Astrocyte (in vitro differentiated cells and primary cell): ENCODE measurements at regions not wholly inside any gene's neighbourhood (a gene's known extent, or its start where the extent isn't known, plus 50 kb on each side); places are given as distances from the start of the nearest gene placed in this dataset.

Experiments used
- DNase-seq: peaks from one replicate; pipeline ENCODE4 v3.0.0-alpha.2; 2010; ENCODE audit warnings: low read depth
- FAIRE-seq: peaks from 2 replicates; lab custom pipeline; 2011; peaks lifted over from hg19 to GRCh38; lab: Jason Lieb, UNC
- H2AFZ ChIP-seq: 2 replicates; pipeline ENCODE4 v1.6.0; 2012; ENCODE audit warnings: low read depth, low read length, inconsistent platforms
- H3K27ac ChIP-seq: 2 replicates; pipeline ENCODE4 v1.5.1; 2011; ENCODE audit warnings: low read depth, low read length, inconsistent platforms
- H3K27me3 ChIP-seq: 2 replicates; pipeline ENCODE4 v1.6.0; 2011; ENCODE audit warnings: low read length, inconsistent platforms; ENCODE audit not compliant: insufficient read depth
- H3K36me3 ChIP-seq: 2 replicates; pipeline ENCODE4 v1.5.1; 2011; ENCODE audit warnings: low read length, inconsistent platforms; ENCODE audit not compliant: insufficient read depth
- H3K4me1 ChIP-seq: 2 replicates; pipeline ENCODE4 v1.5.1; 2011; ENCODE audit warnings: low read length, inconsistent platforms; ENCODE audit not compliant: insufficient read depth
- H3K4me2 ChIP-seq: 2 replicates; pipeline ENCODE4 v1.6.0; 2012; ENCODE audit warnings: low read length, inconsistent platforms
- H3K4me3 ChIP-seq: 2 replicates; pipeline ENCODE4 v1.5.1; 2011; ENCODE audit warnings: low read depth, mild to moderate bottlenecking, low read length, inconsistent platforms; ENCODE audit not compliant: insufficient read depth
- H3K79me2 ChIP-seq: 2 replicates; pipeline ENCODE4 v1.6.0; 2012; ENCODE audit warnings: mild to moderate bottlenecking, low read length, inconsistent platforms; ENCODE audit not compliant: insufficient read depth
- H3K9ac ChIP-seq: 2 replicates; pipeline ENCODE4 v1.6.0; 2012; ENCODE audit warnings: mild to moderate bottlenecking, low read length, inconsistent platforms
- H3K9me3 ChIP-seq: 2 replicates; pipeline ENCODE4 v1.5.1; 2012; ENCODE audit warnings: low read depth, mild to moderate bottlenecking, low read length, inconsistent platforms; ENCODE audit not compliant: insufficient read depth
- H4K20me1 ChIP-seq: 2 replicates; pipeline ENCODE4 v1.6.0; 2012; ENCODE audit warnings: low read length, inconsistent platforms; ENCODE audit not compliant: insufficient read depth
- H3K27ac Mint-ChIP-seq: one replicate; pipeline ENCODE4 v1.8.0; 2021; ENCODE audit warnings: mild to moderate bottlenecking, mixed read lengths; ENCODE audit not compliant: unreplicated experiment
- H3K27me3 Mint-ChIP-seq: one replicate; pipeline ENCODE4 v1.8.0; 2021; ENCODE audit warnings: low read depth, mixed read lengths; ENCODE audit not compliant: unreplicated experiment
- H3K36me3 Mint-ChIP-seq: one replicate; pipeline ENCODE4 v1.8.0; 2021; ENCODE audit warnings: low read depth, mixed read lengths; ENCODE audit not compliant: unreplicated experiment
- H3K4me1 Mint-ChIP-seq: one replicate; pipeline ENCODE4 v1.8.0; 2021; ENCODE audit warnings: low read depth, mixed read lengths; ENCODE audit not compliant: unreplicated experiment
- H3K4me3 Mint-ChIP-seq: one replicate; pipeline ENCODE4 v1.8.0; 2021; ENCODE audit warnings: mild to moderate bottlenecking, moderate library complexity, mixed read lengths; ENCODE audit not compliant: unreplicated experiment
- H3K9me3 Mint-ChIP-seq: one replicate; pipeline ENCODE4 v1.8.0; 2021; ENCODE audit warnings: mild to moderate bottlenecking, mixed read lengths; ENCODE audit not compliant: unreplicated experiment
- EZH2 ChIP-seq: IDR thresholded peaks from 2 replicates; pipeline ENCODE4 v1.6.1; 2012; ENCODE audit warnings: mild to moderate bottlenecking, low read length, inconsistent platforms; ENCODE audit not compliant: insufficient read depth
- TF ChIP-seq, protein P1 (sequence below): IDR thresholded peaks from 2 replicates; pipeline ENCODE4 v1.5.1; 2011; ENCODE audit warnings: low read depth, mild to moderate bottlenecking, inconsistent platforms, low read length, moderate library complexity; ENCODE audit not compliant: insufficient read depth

DNA sequence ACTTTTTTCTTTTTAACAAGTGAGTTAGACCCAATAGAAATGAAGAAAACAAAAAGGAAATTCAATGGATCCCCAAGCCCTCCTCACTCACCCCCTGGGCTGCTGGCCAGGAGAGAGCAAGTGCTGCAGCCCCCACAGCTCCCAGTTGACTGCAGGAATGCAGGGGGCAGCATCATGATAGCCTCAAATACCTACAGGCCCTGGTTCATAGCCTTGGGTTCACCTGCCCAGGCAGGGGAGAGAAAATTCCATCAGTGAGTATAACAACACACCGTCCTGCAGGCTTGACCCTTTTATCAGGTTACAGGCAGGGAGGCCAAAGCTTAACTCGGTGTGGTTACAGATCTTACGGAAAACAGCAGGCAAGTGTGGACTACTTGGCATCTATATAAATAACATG, 76.3 kb downstream of the PHLDA1 start:
- no peak overlapping the region for H3K4me3 ChIP-seq
- H3K27ac Mint-ChIP-seq = no peak overlapping the region
- H3K9me3 Mint-ChIP-seq = no peaks in the 10 kb centered on the region
- H3K9ac ChIP-seq = no peak overlapping the region
- no peaks in the 10 kb centered on the region for H3K27me3 ChIP-seq
- no peaks in the 10 kb centered on the region for H3K36me3 Mint-ChIP-seq
- no peak for DNase-seq
- H2AFZ ChIP-seq = no peak overlapping the region
- H3K79me2 ChIP-seq = no peaks in the 10 kb centered on the region
- H3K27ac ChIP-seq = no peak overlapping the region
- H3K9me3 ChIP-seq = no peaks in the 10 kb centered on the region
- no peaks in the 10 kb centered on the region for H4K20me1 ChIP-seq
- peaks cover 32% of the 10 kb centered on the region for H3K4me1 ChIP-seq
- no peak overlapping the region for H3K4me3 Mint-ChIP-seq
- TF ChIP-seq, protein P1, sequence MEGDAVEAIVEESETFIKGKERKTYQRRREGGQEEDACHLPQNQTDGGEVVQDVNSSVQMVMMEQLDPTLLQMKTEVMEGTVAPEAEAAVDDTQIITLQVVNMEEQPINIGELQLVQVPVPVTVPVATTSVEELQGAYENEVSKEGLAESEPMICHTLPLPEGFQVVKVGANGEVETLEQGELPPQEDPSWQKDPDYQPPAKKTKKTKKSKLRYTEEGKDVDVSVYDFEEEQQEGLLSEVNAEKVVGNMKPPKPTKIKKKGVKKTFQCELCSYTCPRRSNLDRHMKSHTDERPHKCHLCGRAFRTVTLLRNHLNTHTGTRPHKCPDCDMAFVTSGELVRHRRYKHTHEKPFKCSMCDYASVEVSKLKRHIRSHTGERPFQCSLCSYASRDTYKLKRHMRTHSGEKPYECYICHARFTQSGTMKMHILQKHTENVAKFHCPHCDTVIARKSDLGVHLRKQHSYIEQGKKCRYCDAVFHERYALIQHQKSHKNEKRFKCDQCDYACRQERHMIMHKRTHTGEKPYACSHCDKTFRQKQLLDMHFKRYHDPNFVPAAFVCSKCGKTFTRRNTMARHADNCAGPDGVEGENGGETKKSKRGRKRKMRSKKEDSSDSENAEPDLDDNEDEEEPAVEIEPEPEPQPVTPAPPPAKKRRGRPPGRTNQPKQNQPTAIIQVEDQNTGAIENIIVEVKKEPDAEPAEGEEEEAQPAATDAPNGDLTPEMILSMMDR = no peak
- no peak for TF ChIP-seq EZH2
- no peak overlapping the region for H3K4me2 ChIP-seq
- peaks cover 29% of the 10 kb centered on the region for H3K4me1 Mint-ChIP-seq
- no peak for FAIRE-seq
- H3K27me3 Mint-ChIP-seq = no peaks in the 10 kb centered on the region
- H3K36me3 ChIP-seq = no peaks in the 10 kb centered on the region

DNA sequence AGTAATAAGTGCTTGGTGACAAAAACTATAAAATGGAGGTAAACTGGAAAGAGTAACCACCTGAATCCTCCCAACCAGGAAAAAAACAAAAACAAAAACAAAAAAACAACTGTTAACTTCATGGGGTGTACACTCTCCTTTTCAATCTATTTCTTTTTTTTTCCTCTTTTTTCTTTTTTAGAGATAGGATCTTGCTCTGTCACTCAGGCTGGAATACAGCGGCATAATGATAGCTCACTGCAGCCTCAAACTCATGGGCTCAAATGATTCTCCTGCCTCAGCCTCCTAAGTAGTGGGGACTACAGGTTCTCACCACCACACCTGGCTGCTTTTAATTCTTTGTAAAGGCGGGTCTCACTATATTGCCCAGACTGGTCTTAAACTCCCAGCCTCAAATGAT, 76.8 kb downstream of the PHLDA1 start:
- Mint-ChIP-seq H3K4me1 (peaks cover 28% of the 10 kb centered on the region), H3K9me3 (no peaks in the 10 kb centered on the region), H3K27me3 (no peaks in the 10 kb centered on the region), H3K4me3 (no peak overlapping the region), H3K36me3 (no peaks in the 10 kb centered on the region), H3K27ac (peak overlapping the region; percentile 100)
- no peak overlapping the region for H3K4me3 ChIP-seq
- no peaks in the 10 kb centered on the region for H3K36me3 ChIP-seq
- H3K4me2 ChIP-seq = no peak overlapping the region
- H3K4me1 ChIP-seq = peaks cover 32% of the 10 kb centered on the region
- no peaks in the 10 kb centered on the region for H3K27me3 ChIP-seq
- H3K79me2 ChIP-seq = no peaks in the 10 kb centered on the region
- H3K9ac ChIP-seq = peak overlapping the region; percentile 46
- no peak overlapping the region for H2AFZ ChIP-seq
- FAIRE-seq (no peak), DNase-seq (no peak)
- no peaks in the 10 kb centered on the region for H4K20me1 ChIP-seq
- no peak for TF ChIP-seq EZH2
- TF ChIP-seq, protein P1 = no peak
- H3K9me3 ChIP-seq = no peaks in the 10 kb centered on the region
- peak overlapping the region; percentile 93 for H3K27ac ChIP-seq

DNA sequence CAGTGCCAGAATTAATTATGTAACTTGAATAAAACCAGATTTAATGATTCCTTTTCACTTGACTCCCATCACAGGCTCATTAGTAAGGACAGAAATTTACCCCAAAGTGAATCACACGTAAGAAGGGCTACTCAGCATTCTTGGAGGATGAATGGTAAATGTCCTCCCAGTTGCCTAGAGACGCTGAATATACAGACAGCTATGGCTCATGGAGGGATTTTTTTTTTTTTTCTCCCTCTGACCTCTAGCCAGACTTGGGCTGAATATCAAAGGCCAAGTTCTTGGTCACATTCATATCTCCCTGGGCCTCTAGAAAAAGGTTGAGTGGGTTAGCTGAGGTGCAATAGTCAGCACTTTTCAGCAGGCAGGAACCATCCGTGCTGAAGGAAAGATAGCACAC, 77.5 kb downstream of the PHLDA1 start:
- Histone ChIP-seq H3K4me3 (no peak overlapping the region), H3K27ac (peak overlapping the region; percentile 93), H3K9ac (peak overlapping the region; percentile 71), H4K20me1 (no peaks in the 10 kb centered on the region), H3K4me1 (peaks cover 28% of the 10 kb centered on the region), H2AFZ (no peak overlapping the region), H3K9me3 (no peaks in the 10 kb centered on the region), H3K27me3 (no peaks in the 10 kb centered on the region), H3K36me3 (no peaks in the 10 kb centered on the region), H3K4me2 (peak overlapping the region; percentile 49), H3K79me2 (no peaks in the 10 kb centered on the region)
- Mint-ChIP-seq H3K4me3 (peak overlapping the region; percentile 63), H3K27me3 (no peaks in the 10 kb centered on the region), H3K9me3 (no peaks in the 10 kb centered on the region), H3K27ac (peak overlapping the region; percentile 100), H3K4me1 (peaks cover 26% of the 10 kb centered on the region), H3K36me3 (no peaks in the 10 kb centered on the region)
- DNase-seq (peak; percentile 98), FAIRE-seq (peak; percentile 72)
- no peak for TF ChIP-seq EZH2
- TF ChIP-seq, protein P1 = no peak
